IPS-20b (cell line): ENCODE measurements at regions not wholly inside any gene's neighbourhood (a gene's known extent, or its start where the extent isn't known, plus 50 kb on each side); places are given as distances from the start of the nearest gene placed in this dataset.

Source experiments
- H3K27ac ChIP-seq: one replicate; pipeline ENCODE4 v1.5.1; 2013; ENCODE audit warnings: low read length
- H3K27me3 ChIP-seq: 2 replicates; pipeline ENCODE4 v1.6.1; 2013; ENCODE audit warnings: mild to moderate bottlenecking, low read length, inconsistent platforms; ENCODE audit not compliant: insufficient read depth
- H3K36me3 ChIP-seq: 2 replicates; pipeline ENCODE4 v1.6.1; 2013; ENCODE audit warnings: low read depth, mild to moderate bottlenecking, inconsistent platforms, low read length, moderate library complexity; ENCODE audit not compliant: insufficient read depth
- H3K4me1 ChIP-seq: 2 replicates; pipeline ENCODE4 v1.6.1; 2013; ENCODE audit warnings: mild to moderate bottlenecking, control low read depth, inconsistent platforms, low read length, moderate library complexity; ENCODE audit not compliant: insufficient read depth
- H3K4me3 ChIP-seq: 2 replicates; pipeline ENCODE4 v1.5.1; 2013; ENCODE audit warnings: mild to moderate bottlenecking, low read length, inconsistent platforms
- H3K9ac ChIP-seq: 2 replicates; pipeline ENCODE4 v1.6.1; 2013; ENCODE audit warnings: low read depth, mild to moderate bottlenecking, inconsistent platforms, low read length, moderate library complexity
- H3K9me3 ChIP-seq: 2 replicates; pipeline ENCODE4 v1.6.1; 2013; ENCODE audit warnings: mild to moderate bottlenecking, low read depth, low read length, inconsistent platforms; ENCODE audit not compliant: insufficient read depth

GRCh38 chr9:135321580-135321979, 158.0 kb upstream of the PPP1R26 start:
- Histone ChIP-seq H3K4me3 (no peak overlapping the region), H3K27ac (no peak overlapping the region), H3K27me3 (no peaks in the 10 kb centered on the region), H3K36me3 (no peaks in the 10 kb centered on the region), H3K4me1 (peaks cover 16% of the 10 kb centered on the region; the same call in 1 of the 2 replicates), H3K9ac (no peak overlapping the region), H3K9me3 (no peaks in the 10 kb centered on the region)

GRCh38 chr9:135324329-135324728, 155.3 kb upstream of the PPP1R26 start:
- H3K36me3 ChIP-seq, result no peaks in the 10 kb centered on the region
- H3K9me3 ChIP-seq, result peaks cover 5% of the 10 kb centered on the region
- no peak overlapping the region for H3K4me3 ChIP-seq
- no peak overlapping the region for H3K9ac ChIP-seq
- peaks cover 9% of the 10 kb centered on the region; the same call in 1 of the 2 replicates for H3K4me1 ChIP-seq
- no peaks in the 10 kb centered on the region for H3K27me3 ChIP-seq
- H3K27ac ChIP-seq, result no peak overlapping the region

- Histone ChIP-seq H3K4me1 (no peaks in the 10 kb centered on the region), H3K36me3 (no peaks in the 10 kb centered on the region), H3K27me3 (no peaks in the 10 kb centered on the region), H3K27ac (no peak overlapping the region), H3K9me3 (peaks cover 5% of the 10 kb centered on the region), H3K9ac (no peak overlapping the region), H3K4me3 (no peak overlapping the region)
Measured at GRCh38 chr9:135326141-135326540, 153.4 kb upstream of the PPP1R26 start.

- peaks cover 5% of the 10 kb centered on the region for H3K9me3 ChIP-seq
- no peak overlapping the region for H3K27ac ChIP-seq
- H3K36me3 ChIP-seq, result no peaks in the 10 kb centered on the region
- H3K4me1 ChIP-seq, result no peaks in the 10 kb centered on the region
- H3K27me3 ChIP-seq, result no peaks in the 10 kb centered on the region
- no peak overlapping the region for H3K9ac ChIP-seq
- H3K4me3 ChIP-seq, result no peak overlapping the region
Measured at GRCh38 chr9:135326633-135327152, 152.9 kb upstream of the PPP1R26 start.

GRCh38 chr9:135328485-135329417, 150.8 kb upstream of the PPP1R26 start:
- no peaks in the 10 kb centered on the region for H3K4me1 ChIP-seq
- no peak overlapping the region for H3K9ac ChIP-seq
- no peak overlapping the region for H3K4me3 ChIP-seq
- H3K27me3 ChIP-seq, result no peaks in the 10 kb centered on the region
- no peaks in the 10 kb centered on the region for H3K36me3 ChIP-seq
- H3K27ac ChIP-seq, result no peak overlapping the region
- H3K9me3 ChIP-seq, result peaks cover 5% of the 10 kb centered on the region

- Histone ChIP-seq H3K4me3 (no peak overlapping the region), H3K4me1 (no peaks in the 10 kb centered on the region), H3K36me3 (no peaks in the 10 kb centered on the region), H3K9me3 (peaks cover 5% of the 10 kb centered on the region), H3K9ac (no peak overlapping the region), H3K27ac (no peak overlapping the region), H3K27me3 (no peaks in the 10 kb centered on the region)
Measured at GRCh38 chr9:135329571-135330306, 149.8 kb upstream of the PPP1R26 start.

- no peaks in the 10 kb centered on the region for H3K4me1 ChIP-seq
- no peaks in the 10 kb centered on the region for H3K27me3 ChIP-seq
- peaks cover 5% of the 10 kb centered on the region for H3K9me3 ChIP-seq
- no peak overlapping the region for H3K4me3 ChIP-seq
- H3K9ac ChIP-seq, result no peak overlapping the region
- no peaks in the 10 kb centered on the region for H3K36me3 ChIP-seq
- H3K27ac ChIP-seq, result no peak overlapping the region
Measured at GRCh38 chr9:135330307-135330631, 149.3 kb upstream of the PPP1R26 start.

GRCh38 chr9:135330685-135331590, 148.6 kb upstream of the PPP1R26 start:
- H3K9me3 ChIP-seq, result peaks cover 5% of the 10 kb centered on the region
- H3K27me3 ChIP-seq, result no peaks in the 10 kb centered on the region
- no peaks in the 10 kb centered on the region for H3K36me3 ChIP-seq
- no peak overlapping the region for H3K4me3 ChIP-seq
- no peaks in the 10 kb centered on the region for H3K4me1 ChIP-seq
- H3K9ac ChIP-seq, result no peak overlapping the region
- H3K27ac ChIP-seq, result no peak overlapping the region

- Histone ChIP-seq H3K27ac (no peak overlapping the region), H3K4me1 (no peaks in the 10 kb centered on the region), H3K9me3 (peaks cover 5% of the 10 kb centered on the region), H3K4me3 (no peak overlapping the region), H3K27me3 (no peaks in the 10 kb centered on the region), H3K9ac (no peak overlapping the region), H3K36me3 (no peaks in the 10 kb centered on the region)
Measured at GRCh38 chr9:135332516-135332915, 147.1 kb upstream of the PPP1R26 start.

GRCh38 chr9:135332979-135333748, 146.4 kb upstream of the PPP1R26 start:
- Histone ChIP-seq H3K36me3 (no peaks in the 10 kb centered on the region), H3K27me3 (no peaks in the 10 kb centered on the region), H3K9ac (no peak overlapping the region), H3K4me3 (no peak overlapping the region), H3K27ac (no peak overlapping the region), H3K9me3 (no peaks in the 10 kb centered on the region), H3K4me1 (no peaks in the 10 kb centered on the region)
